Nucleus accumbens (tissue), 56 donors: ENCODE measurements at regions not wholly inside any gene's neighbourhood (a gene's known extent, or its start where the extent isn't known, plus 50 kb on each side); places are given as distances from the start of the nearest gene placed in this dataset.

Source experiments
- DNase-seq, 56 donors: peaks; one replicate each; lab custom pipeline; 2025; lab: John Stamatoyannopoulos, UW

DNA sequence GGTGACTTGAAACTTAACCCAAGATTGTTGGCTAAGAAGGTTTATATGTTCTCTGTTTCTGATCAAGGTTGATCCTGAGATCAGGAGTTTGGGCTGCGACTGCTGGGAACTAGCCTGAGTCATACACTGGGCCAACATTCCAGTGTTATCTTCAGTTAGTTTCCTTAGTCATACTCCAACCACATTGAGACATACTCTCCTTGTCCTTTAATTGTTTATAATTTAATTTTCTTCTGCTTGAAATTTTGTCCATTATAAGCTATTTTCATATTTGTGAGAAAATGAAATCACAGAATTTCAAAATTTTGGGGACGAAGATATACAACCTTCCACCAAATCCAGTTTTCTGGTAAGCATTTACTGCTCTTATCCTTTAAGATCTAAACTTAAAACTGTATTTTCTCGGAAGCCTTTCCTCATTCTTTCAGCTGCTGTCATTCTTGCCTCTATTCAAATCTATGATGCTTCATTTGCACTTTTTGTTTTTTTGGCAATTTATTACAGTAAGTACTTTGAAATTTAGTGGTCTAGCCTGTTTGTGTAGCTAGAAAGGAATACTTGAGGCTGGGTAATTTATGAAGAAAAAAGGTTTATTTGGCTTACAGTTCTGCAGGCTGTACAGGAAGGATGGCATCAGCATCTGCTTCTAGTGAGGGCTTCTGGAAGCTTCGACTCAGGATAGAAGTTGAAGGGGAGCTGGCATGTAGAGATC lies 63.4 kb upstream of the POT1 start:
- DNase-seq: no peak

DNA sequence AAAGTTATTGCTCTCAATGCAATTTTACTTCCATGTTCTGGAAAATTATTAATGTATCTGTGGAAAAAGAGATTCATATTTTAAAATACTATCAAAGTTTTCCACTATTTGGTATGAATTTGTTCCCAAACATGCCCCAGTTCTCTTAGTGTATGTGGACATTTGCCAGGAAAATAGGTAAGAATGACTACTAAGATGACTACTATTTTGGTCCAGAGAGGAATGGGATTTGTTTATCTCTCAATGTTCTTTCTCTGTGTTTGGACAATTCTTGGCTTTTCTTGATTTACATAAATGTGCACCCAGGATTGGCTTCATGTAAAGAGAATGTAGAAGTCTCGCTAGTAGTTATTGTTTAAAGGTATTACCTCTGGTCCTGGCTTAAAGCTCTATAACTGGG lies 60.3 kb upstream of the POT1 start:
- DNase-seq: no peak
